HG02798 (cell line): ENCODE measurements at regions not wholly inside any gene's neighbourhood (a gene's known extent, or its start where the extent isn't known, plus 50 kb on each side); places are given as distances from the start of the nearest gene placed in this dataset.

ENCODE experiments used
- ATAC-seq: cut with Tn5 transposase; IDR thresholded peaks from one replicate; pipeline ENCODE4 v1.9.1; 2021; ENCODE audit warnings: mild to moderate bottlenecking; ENCODE audit not compliant: unreplicated experiment, poor library complexity

GRCh38 chr15:39130556-39131379 is 450.1 kb upstream of the THBS1 start:
- ATAC-seq, result no peak

- no peak for ATAC-seq
These were observed 449.3 kb upstream of the THBS1 start for GRCh38 chr15:39131609-39132008.

GRCh38 chr15:39132070-39132469 is 448.8 kb upstream of the THBS1 start:
- no peak for ATAC-seq

- no peak for ATAC-seq
These were observed 447.8 kb upstream of the THBS1 start for GRCh38 chr15:39132954-39133600.

- ATAC-seq, result no peak
These were observed 446.6 kb upstream of the THBS1 start for GRCh38 chr15:39134282-39134681.

- no peak for ATAC-seq
These were observed 444.9 kb upstream of the THBS1 start for GRCh38 chr15:39135989-39136388.

- ATAC-seq, result no peak
These were observed 441.3 kb upstream of the THBS1 start for GRCh38 chr15:39139431-39140059.

- no peak for ATAC-seq
These were observed 440.7 kb upstream of the THBS1 start for GRCh38 chr15:39140060-39140604.

GRCh38 chr15:39142500-39142899 is 438.4 kb upstream of the THBS1 start:
- ATAC-seq, result no peak

GRCh38 chr15:39143479-39143878 is 437.4 kb upstream of the THBS1 start:
- ATAC-seq, result no peak

- ATAC-seq, result no peak
These were observed 436.8 kb upstream of the THBS1 start for GRCh38 chr15:39144051-39144450.

GRCh38 chr15:39144613-39145499 is 436.0 kb upstream of the THBS1 start:
- ATAC-seq, result no peak

GRCh38 chr15:39145854-39146625 is 434.8 kb upstream of the THBS1 start:
- ATAC-seq, result no peak

- ATAC-seq, result no peak
These were observed 431.2 kb upstream of the THBS1 start for GRCh38 chr15:39149636-39150150.

- no peak for ATAC-seq
These were observed 429.3 kb upstream of the THBS1 start for GRCh38 chr15:39151545-39151944.

GRCh38 chr15:39153058-39153714 is 427.7 kb upstream of the THBS1 start:
- no peak for ATAC-seq

GRCh38 chr15:39153716-39154115 is 427.2 kb upstream of the THBS1 start:
- ATAC-seq, result no peak

GRCh38 chr15:39154227-39154638 is 426.6 kb upstream of the THBS1 start:
- ATAC-seq, result no peak

GRCh38 chr15:39154776-39155175 is 426.1 kb upstream of the THBS1 start:
- ATAC-seq, result no peak
